H1 (cell line): ENCODE measurements at regions not wholly inside any gene's neighbourhood (a gene's known extent, or its start where the extent isn't known, plus 50 kb on each side); places are given as distances from the start of the nearest gene placed in this dataset.

Source experiments
- CTCF ChIA-PET: fragments of 300-600 bp; sonication (Branson Sonifier 250); formaldehyde crosslinking; loops from one replicate; lab custom pipeline; 2021; ENCODE audit not compliant: partially characterized antibody; lab: Charles Lee
- POLR2A ChIA-PET: fragments of 300-600 bp; sonication (Branson Sonifier 250); formaldehyde crosslinking; loops from one replicate; lab custom pipeline; 2021; ENCODE audit warnings: inconsistent platforms; ENCODE audit not compliant: partially characterized antibody; lab: Charles Lee
- DNase-seq, 2 experiments: peaks; one replicate each; pipeline versions ENCODE4 v3.0.0 to v3.0.0-alpha.2; 2010 to 2022; ENCODE audit warnings: low spot score in 2 of 2, low read depth in 1 of 2, mixed read lengths in 1 of 2
- FAIRE-seq: peaks from 2 replicates; lab custom pipeline; 2011; peaks lifted over from hg19 to GRCh38; lab: Jason Lieb, UNC
- H2AFZ ChIP-seq: 2 replicates; pipeline ENCODE4 v1.8.1; 2012; ENCODE audit warnings: low read length, inconsistent platforms
- H2AK5ac ChIP-seq: 2 replicates; pipeline ENCODE4 v1.6.1; 2013; ENCODE audit warnings: low read depth, low read length
- H2BK120ac ChIP-seq: replicated peaks from 2 replicates; pipeline ENCODE3; 2013; ENCODE audit warnings: low read depth, low read length, inconsistent platforms
- H2BK12ac ChIP-seq: 2 replicates; pipeline ENCODE4 v1.6.1; 2013; ENCODE audit warnings: low read depth, low read length
- H2BK15ac ChIP-seq: 2 replicates; pipeline ENCODE4 v1.6.1; 2013; ENCODE audit warnings: low read length
- H2BK20ac ChIP-seq: 2 replicates; pipeline ENCODE4 v1.6.1; 2013; ENCODE audit warnings: low read length
- H2BK5ac ChIP-seq: 2 replicates; pipeline ENCODE4 v1.6.1; 2013; ENCODE audit warnings: low read depth, low read length
- H3K14ac ChIP-seq: 2 replicates; pipeline ENCODE4 v1.6.1; 2013; ENCODE audit warnings: inconsistent platforms; ENCODE audit not compliant: insufficient read length
- H3K18ac ChIP-seq: 2 replicates; pipeline ENCODE4 v1.6.1; 2013; ENCODE audit warnings: low read length; ENCODE audit errors: extremely low read depth
- H3K23ac ChIP-seq: 2 replicates; pipeline ENCODE4 v1.6.1; 2013; ENCODE audit warnings: inconsistent platforms; ENCODE audit not compliant: insufficient read length
- H3K23me2 ChIP-seq: 2 replicates; pipeline ENCODE4 v1.6.1; 2013; ENCODE audit warnings: low read depth, low read length
- H3K27ac ChIP-seq: 2 replicates; pipeline ENCODE4 v1.6.1; 2011; ENCODE audit warnings: low read depth, low read length, inconsistent platforms
- H3K27me3 ChIP-seq, 4 experiments: replicated peaks in 1 of 4; 1 replicate in 1 of 4; 2 replicates in 3 of 4; pipeline versions ENCODE4 v1.6.1 to v1.8.1; 2011 to 2013; ENCODE audit warnings: low read length in 3 of 4, mild to moderate bottlenecking in 3 of 4, inconsistent platforms in 2 of 4, mixed read lengths in 2 of 4, moderate library complexity in 1 of 4; ENCODE audit not compliant: control insufficient read depth in 3 of 4, insufficient read depth in 3 of 4; ENCODE audit errors: extremely low read depth in 1 of 4
- H3K36me3 ChIP-seq, 4 experiments: 2 replicates each; pipeline versions ENCODE4 v1.6.1 to v1.8.1; 2011 to 2013; ENCODE audit warnings: mild to moderate bottlenecking in 4 of 4, low read length in 3 of 4, moderate library complexity in 2 of 4, control low read depth in 1 of 4, inconsistent platforms in 1 of 4; ENCODE audit not compliant: insufficient read depth in 4 of 4, control insufficient read depth in 2 of 4
- H3K4ac ChIP-seq: replicated peaks from 2 replicates; pipeline ENCODE3; 2013; ENCODE audit warnings: low read length, low read depth, mixed read lengths, inconsistent platforms; ENCODE audit not compliant: insufficient read length
- H3K4me1 ChIP-seq, 4 experiments: replicated peaks in 1 of 4; 1 replicate in 1 of 4; 2 replicates in 3 of 4; pipeline versions ENCODE4 v1.6.1 to v1.8.1; 2011 to 2013; ENCODE audit warnings: low read length in 3 of 4, inconsistent platforms in 2 of 4, mixed read lengths in 1 of 4; ENCODE audit not compliant: insufficient read depth in 4 of 4, control insufficient read depth in 3 of 4
- H3K4me2 ChIP-seq, 2 experiments: 2 replicates each; pipeline versions ENCODE4 v1.6.1 to v1.8.1; 2011 to 2013; ENCODE audit warnings: low read depth in 2 of 2, low read length in 2 of 2, control low read depth in 1 of 2, inconsistent platforms in 1 of 2, mild to moderate bottlenecking in 1 of 2; ENCODE audit not compliant: insufficient read depth in 1 of 2
- H3K4me3 ChIP-seq, 4 experiments: fragments of 200-600, 300-600 bp in 1 of 4; sonication (generic), shearing (Covaris generic), sonication (Bioruptor Twin) in 1 of 4; 2 replicates each; pipeline versions ENCODE4 v1.5.1 to v1.8.1; 2011 to 2016; ENCODE audit warnings: low read length in 4 of 4, low read depth in 3 of 4, control low read depth in 2 of 4, inconsistent platforms in 2 of 4, mild to moderate bottlenecking in 2 of 4, mixed read lengths in 1 of 4, moderate library complexity in 1 of 4; ENCODE audit not compliant: insufficient read depth in 2 of 4; ENCODE audit errors: extremely low read depth in 1 of 4
- H3K56ac ChIP-seq: replicated peaks from 2 replicates; pipeline ENCODE3; 2013; ENCODE audit warnings: low read depth, mild to moderate bottlenecking, mixed read lengths, low read length, inconsistent platforms; ENCODE audit not compliant: insufficient read length
- H3K79me1 ChIP-seq: 2 replicates; pipeline ENCODE4 v1.6.1; 2013; ENCODE audit warnings: low read depth, low read length, control low read depth
- H3K79me2 ChIP-seq, 2 experiments: 2 replicates each; pipeline versions ENCODE4 v1.6.1 to v1.8.1; 2012 to 2013; ENCODE audit warnings: low read length in 2 of 2, mild to moderate bottlenecking in 2 of 2, inconsistent platforms in 1 of 2; ENCODE audit not compliant: insufficient read depth in 2 of 2, control insufficient read depth in 1 of 2
- H3K9ac ChIP-seq, 4 experiments: replicated peaks in 1 of 4; 1 replicate in 1 of 4; 2 replicates in 3 of 4; pipeline versions ENCODE4 v1.6.1 to v1.8.1; 2011 to 2013; ENCODE audit warnings: low read depth in 3 of 4, low read length in 3 of 4, control low read depth in 2 of 4, mild to moderate bottlenecking in 2 of 4, moderate library complexity in 2 of 4, inconsistent platforms in 1 of 4; ENCODE audit errors: extremely low read depth in 1 of 4
- H3K9me3 ChIP-seq, 2 experiments: 2 replicates each; pipeline versions ENCODE4 v1.6.1 to v1.8.1; 2012 to 2013; ENCODE audit warnings: mild to moderate bottlenecking in 2 of 2, moderate library complexity in 2 of 2, control low read depth in 1 of 2, inconsistent platforms in 1 of 2, low read depth in 1 of 2, low read length in 1 of 2, mixed read lengths in 1 of 2; ENCODE audit not compliant: insufficient read depth in 2 of 2
- H4K20me1 ChIP-seq, 2 experiments: replicated peaks in 1 of 2; 2 replicates each; pipeline versions ENCODE3 to v1.8.1; 2011 to 2013; ENCODE audit warnings: inconsistent platforms in 2 of 2, low read length in 2 of 2, mild to moderate bottlenecking in 1 of 2; ENCODE audit not compliant: insufficient read depth in 2 of 2, control insufficient read depth in 1 of 2
- H4K5ac ChIP-seq: 2 replicates; pipeline ENCODE4 v1.6.1; 2013; ENCODE audit warnings: low read length, low read depth, mixed read lengths, inconsistent platforms; ENCODE audit not compliant: insufficient read length
- H4K8ac ChIP-seq: 2 replicates; pipeline ENCODE4 v1.8.0; 2013; ENCODE audit warnings: mild to moderate bottlenecking, moderate library complexity, low read length, inconsistent platforms; ENCODE audit not compliant: insufficient read depth; ENCODE audit errors: extremely low read depth
- H4K91ac ChIP-seq: replicated peaks from 2 replicates; pipeline ENCODE3; 2013; ENCODE audit warnings: low read length, mixed read lengths, inconsistent platforms; ENCODE audit not compliant: insufficient read length
- ASH2L ChIP-seq: fragments of 200-600, 300-600 bp; sonication (generic); IDR thresholded peaks from one replicate; pipeline ENCODE4 v1.7.1; 2017; ENCODE audit warnings: low read length
- BACH1 ChIP-seq: IDR thresholded peaks from 2 replicates; pipeline ENCODE4 v1.6.1; 2012; ENCODE audit warnings: low read length, improper control_type of control experiment
- BCL11A ChIP-seq, 2 experiments: IDR thresholded peaks; one replicate each; pipeline ENCODE4 v1.6.1; 2011; ENCODE audit warnings: low read depth in 2 of 2, low read length in 2 of 2, mild to moderate bottlenecking in 2 of 2
- CBX8 ChIP-seq: fragments of 300-800, 300-1000 bp; sonication (generic); IDR thresholded peaks from 2 replicates; pipeline ENCODE4 v1.7.1; 2016; ENCODE audit warnings: low read depth, low read length, borderline replicate concordance
- CEBPB ChIP-seq: IDR thresholded peaks from 2 replicates; pipeline ENCODE4 v1.6.1; 2012; ENCODE audit warnings: low read depth, low read length
- CHD1 ChIP-seq: IDR thresholded peaks from 2 replicates; pipeline ENCODE4 v1.6.1; 2012; ENCODE audit warnings: low read depth, low read length, improper control_type of control experiment
- KDM4A ChIP-seq: IDR thresholded peaks from one replicate; pipeline ENCODE4 v1.7.1; 2012; ENCODE audit warnings: low read depth, mild to moderate bottlenecking, moderate library complexity, low read length, inconsistent platforms; ENCODE audit not compliant: severe bottlenecking
- MAFK ChIP-seq: IDR thresholded peaks from 2 replicates; pipeline ENCODE4 v1.6.1; 2012; ENCODE audit warnings: low read depth, mild to moderate bottlenecking, improper control_type of control experiment, low read length
- NRF1 ChIP-seq: IDR thresholded peaks from 2 replicates; pipeline ENCODE4 v1.6.1; 2011; ENCODE audit warnings: mild to moderate bottlenecking, low read depth, low read length, improper control_type of control experiment
- POLR2A ChIP-seq, 2 experiments: IDR thresholded peaks; 1 replicate in 1 of 2; 2 replicates in 1 of 2; pipeline ENCODE4 v1.6.1; 2011; ENCODE audit warnings: low read depth in 2 of 2, low read length in 2 of 2, mild to moderate bottlenecking in 2 of 2; ENCODE audit errors: control extremely low read depth in 1 of 2
- POLR2AphosphoS5 ChIP-seq: IDR thresholded peaks from 2 replicates; pipeline ENCODE4 v1.6.1; 2011; ENCODE audit warnings: low read depth, low read length
- POU5F1 ChIP-seq: IDR thresholded peaks from 2 replicates; pipeline ENCODE4 v1.6.1; 2011; ENCODE audit warnings: low read depth, mild to moderate bottlenecking, low read length, moderate library complexity
- RAD21 ChIP-seq, 2 experiments: IDR thresholded peaks in 1 of 2; conservative IDR thresholded peaks in 1 of 2; 2 replicates each; pipeline ENCODE4 v1.6.1; 2011; ENCODE audit warnings: low read depth in 2 of 2, low read length in 2 of 2, improper control_type of control experiment in 1 of 2, inconsistent platforms in 1 of 2, mild to moderate bottlenecking in 1 of 2, moderate library complexity in 1 of 2
- RXRA ChIP-seq: IDR thresholded peaks from 2 replicates; pipeline ENCODE4 v1.6.1; 2011; ENCODE audit warnings: low read depth, mild to moderate bottlenecking, low read length, moderate library complexity; ENCODE audit not compliant: insufficient read depth
- SIRT6 ChIP-seq: IDR thresholded peaks from one replicate; pipeline ENCODE4 v1.7.1; 2012; ENCODE audit warnings: low read length, inconsistent platforms
- TBP ChIP-seq: IDR thresholded peaks from 2 replicates; pipeline ENCODE4 v1.6.1; 2011; ENCODE audit warnings: low read depth, low read length, improper control_type of control experiment
- TCF12 ChIP-seq: IDR thresholded peaks from 2 replicates; pipeline ENCODE4 v1.6.1; 2011; ENCODE audit warnings: low read depth, mild to moderate bottlenecking, low read length
- WGBS, 2 experiments: shearing (Covaris generic) in 1 of 2; methylation state at CpG; one replicate each; pipeline versions ENCODE4 v1.1.6 to v1.1.7; 2013 to 2015; ENCODE audit warnings: low lambda C conversion rate in 2 of 2, mixed read lengths in 2 of 2, inconsistent platforms in 1 of 2, low coverage in 1 of 2, missing lambda C conversion rate in 1 of 2; ENCODE audit not compliant: insufficient replicate concordance in 2 of 2, insufficient coverage in 1 of 2, insufficient read length in 1 of 2; ENCODE audit errors: extremely low coverage in 1 of 2, missing lambda C conversion rate in 1 of 2; 5-methylcytosine and 5-hydroxymethylcytosine counted together

GRCh38 chr5:108641596-108641995 is 106.1 kb upstream of the FER start:
- H3K4me2 ChIP-seq = no peak overlapping the region
- DNase-seq (no peak), FAIRE-seq (no peak)
- H4K20me1 ChIP-seq = no peaks in the 10 kb centered on the region
- no peak overlapping the region for H2AK5ac ChIP-seq
- H3K14ac ChIP-seq = no peak overlapping the region
- peak overlapping the region; percentile 99; the same call in 1 of the 2 replicates for H2AFZ ChIP-seq
- no peaks in the 10 kb centered on the region for H3K79me1 ChIP-seq
- no peak overlapping the region for H3K27ac ChIP-seq
- no peak overlapping the region for H4K91ac ChIP-seq
- H3K4me3 ChIP-seq = no peak overlapping the region
- no peak overlapping the region for H3K23ac ChIP-seq
- H2BK15ac ChIP-seq = no peak overlapping the region
- no peak overlapping the region for H4K8ac ChIP-seq
- no peaks in the 10 kb centered on the region for H3K79me2 ChIP-seq
- H4K5ac ChIP-seq = no peak overlapping the region
- no peaks in the 10 kb centered on the region for H3K23me2 ChIP-seq
- no peak overlapping the region; the same call in 1 of the 2 replicates for H2BK20ac ChIP-seq
- ChIA-PET CTCF (interaction anchor here (0.6 to 2.8 kb wide), 28 partner anchors 9 to 749 kb away, joined by 3 to 16 read pairs (median 4); no protein-coding TSS in a partner anchor), POLR2A (interaction anchor here (0.6 to 1.3 kb wide), 2 partner anchors 86 to 226 kb away, joined by 3 read pairs; no protein-coding TSS in a partner anchor)
- 80% methylated on average over 1 of the region's 1 CpG; no CpG with 5 or more reads in 1 of the 2 experiments for WGBS, 2 experiments
- H3K9me3 ChIP-seq = no peaks in the 10 kb centered on the region
- H2BK12ac ChIP-seq = peak overlapping the region; percentile 20; the same call in 1 of the 2 replicates
- no peak overlapping the region for H3K4ac ChIP-seq
- no peak overlapping the region for H2BK5ac ChIP-seq
- no peaks in the 10 kb centered on the region for H3K27me3 ChIP-seq
- no peak overlapping the region for H3K18ac ChIP-seq
- H3K36me3 ChIP-seq = no peaks in the 10 kb centered on the region
- no peak overlapping the region for H3K9ac ChIP-seq
- no peak overlapping the region for H3K56ac ChIP-seq
- H2BK120ac ChIP-seq = no peak overlapping the region
- H3K4me1 ChIP-seq = peaks cover 2 to 9% (median 7%) of the 10 kb centered on the region in 4 experiments; a peak in 4 of 7 replicates
- TF ChIP-seq RXRA (no peak), BCL11A (IDR thresholded peaks at IDR 0.05; ENCODE audit: low read depth in 2 of 2, low read length in 2 of 2) (no peak), TBP (no peak), CBX8 (no peak), BACH1 (no peak), ASH2L (no peak), CHD1 (no peak), MAFK (no peak), SIRT6 (no peak), POLR2A (IDR thresholded peaks at IDR 0.05; ENCODE audit: control extremely low read depth in 1 of 2, low read depth in 2 of 2, low read length in 2 of 2) (no peak), TCF12 (no peak), POLR2AphosphoS5 (no peak), RAD21 (IDR thresholded peaks at IDR 0.05 in 1 of 2, conservative IDR thresholded peaks at IDR 0.05 in 1 of 2; ENCODE audit: low read depth in 2 of 2, low read length in 2 of 2) (no peak), POU5F1 (no peak), NRF1 (no peak), KDM4A (no peak), CEBPB (no peak)
